GM13976 (cell line): ENCODE measurements at regions not wholly inside any gene's neighbourhood (a gene's known extent, or its start where the extent isn't known, plus 50 kb on each side); places are given as distances from the start of the nearest gene placed in this dataset.

ENCODE experiments used
- DNase-seq: peaks from one replicate; pipeline ENCODE4 v3.0.0; 2012; ENCODE audit warnings: low spot score
- CTCF ChIP-seq: IDR thresholded peaks from 2 replicates; pipeline ENCODE4 v1.5.1; 2012; ENCODE audit warnings: borderline replicate concordance, mild to moderate bottlenecking; ENCODE audit not compliant: insufficient read depth; ENCODE audit errors: extremely low read depth, missing control alignments, control extremely low read depth
- in situ Hi-C: fragments of 300-500 bp; cut with MboI; formaldehyde crosslinking; loops from one replicate; pipeline ENCODE4 v1.12.0; 2022; ENCODE audit warnings: low sequenced_read_pairs, mixed read lengths, inconsistent platforms; ENCODE audit not compliant: unreplicated experiment

GRCh38 chr3:117518364-117518763, 808.8 kb downstream of the TUSC7 start:
- no peak for TF ChIP-seq CTCF
- DNase-seq: no peak
- in situ Hi-C loops: no loop called here

DNA sequence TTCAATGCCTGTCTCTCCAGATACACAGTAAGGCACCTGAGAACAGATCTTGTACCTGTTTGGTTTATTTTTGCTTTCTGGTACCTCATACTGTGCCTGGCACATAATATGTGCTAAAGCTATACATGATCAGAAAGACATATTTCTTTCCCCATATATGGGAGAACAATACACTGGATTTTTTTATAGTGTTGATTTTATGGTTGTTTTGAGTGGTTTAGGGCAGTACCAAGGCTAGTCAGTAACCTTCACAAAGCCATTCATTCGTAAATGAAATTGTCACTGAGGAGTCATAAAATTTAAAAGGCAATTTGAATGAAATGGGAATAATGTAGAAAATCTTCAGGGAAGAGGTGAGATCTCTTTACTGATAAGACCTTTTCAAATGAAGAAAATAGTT, 810.2 kb downstream of the TUSC7 start:
- no peak for DNase-seq
- TF ChIP-seq CTCF: no peak
- in situ Hi-C loops: no loop called here

DNA sequence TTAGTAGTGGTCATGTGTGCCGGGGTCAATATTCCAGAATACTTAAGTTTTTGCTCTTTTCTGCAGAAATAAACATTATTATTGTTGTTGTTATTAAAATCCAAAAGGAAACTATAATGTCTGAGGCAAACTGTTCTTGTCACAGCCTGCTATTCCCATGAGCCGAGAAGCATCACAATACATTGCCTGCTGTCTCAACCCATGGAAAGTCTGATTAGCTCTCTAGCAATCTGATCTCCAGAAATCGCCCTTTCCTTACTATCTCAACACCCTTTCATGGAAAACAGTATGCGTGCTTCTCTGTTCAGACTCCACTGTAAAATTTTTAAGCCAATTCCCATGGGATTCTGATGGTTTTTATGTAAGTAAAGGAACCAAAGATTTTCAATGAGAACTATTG, 811.0 kb downstream of the TUSC7 start:
- no peak for DNase-seq
- TF ChIP-seq CTCF: no peak

GRCh38 chr3:117523418-117523817, 813.8 kb downstream of the TUSC7 start:
- no peak for TF ChIP-seq CTCF
- DNase-seq: no peak
- in situ Hi-C loops: no loop called here

More for the DNA sequence above, 811.0 kb downstream of the TUSC7 start:
- in situ Hi-C loops: no loop called here

- in situ Hi-C loops: no loop called here
- no peak for TF ChIP-seq CTCF
Observed at GRCh38 chr3:117524890-117525289, 815.3 kb downstream of the TUSC7 start.

DNA sequence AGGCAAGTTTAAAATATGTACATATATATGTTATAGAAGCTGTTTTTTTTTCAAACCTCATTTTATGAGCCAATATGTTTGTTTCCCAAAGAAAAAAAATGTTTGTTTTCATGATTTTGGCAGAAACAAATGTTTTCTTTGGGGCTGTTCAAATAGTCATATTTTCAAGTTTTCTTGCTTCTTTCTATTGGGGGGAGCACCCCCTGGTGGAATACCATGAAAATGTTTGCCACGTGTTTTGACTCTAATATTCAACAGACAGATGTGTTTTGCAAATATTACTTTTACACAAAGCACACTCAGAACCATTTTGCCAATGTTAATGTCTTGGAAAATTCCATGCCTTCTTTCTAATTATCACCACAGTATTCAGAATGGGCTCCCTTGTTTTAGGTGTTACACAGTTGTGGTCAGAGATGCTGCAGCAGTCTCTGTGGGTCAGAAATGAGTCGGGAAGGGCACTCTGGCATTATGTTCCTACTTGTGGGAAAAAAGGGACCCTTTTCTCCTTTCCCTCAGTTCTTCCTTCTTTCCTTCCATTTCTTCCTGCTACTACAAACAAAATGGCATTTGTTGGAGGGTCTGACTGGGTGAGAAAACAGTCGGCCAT, 817.0 kb downstream of the TUSC7 start:
- peak; percentile 26 for TF ChIP-seq CTCF
- no peak for DNase-seq
- in situ Hi-C loops: no loop called here

More at GRCh38 chr3:117524890-117525289, 815.3 kb downstream of the TUSC7 start:
- DNase-seq: no peak
